B cell (primary cell): ENCODE measurements at regions not wholly inside any gene's neighbourhood (a gene's known extent, or its start where the extent isn't known, plus 50 kb on each side); places are given as distances from the start of the nearest gene placed in this dataset.

ENCODE experiments used
- CTCF ChIP-seq: fragments of 200-600 bp; IDR thresholded peaks from one replicate; pipeline ENCODE4 v1.8.0; 2022; ENCODE audit warnings: antibody characterized with exemption, mild to moderate bottlenecking
- EZH2 ChIP-seq: IDR thresholded peaks from 2 replicates; pipeline ENCODE4 v1.6.1; 2012; ENCODE audit warnings: borderline replicate concordance, low read depth, mild to moderate bottlenecking, moderate library complexity, low read length; ENCODE audit not compliant: insufficient read depth, poor library complexity, severe bottlenecking

- TF ChIP-seq CTCF, result no peak
- TF ChIP-seq EZH2, result no peak
Observed at GRCh38 chr5:138659121-138659520, 83.9 kb upstream of the HSPA9 start.
